ENCODE measurements at regions not wholly inside any gene's neighbourhood (a gene's known extent, or its start where the extent isn't known, plus 50 kb on each side); places are given as distances from the start of the nearest gene placed in this dataset.

DNA sequence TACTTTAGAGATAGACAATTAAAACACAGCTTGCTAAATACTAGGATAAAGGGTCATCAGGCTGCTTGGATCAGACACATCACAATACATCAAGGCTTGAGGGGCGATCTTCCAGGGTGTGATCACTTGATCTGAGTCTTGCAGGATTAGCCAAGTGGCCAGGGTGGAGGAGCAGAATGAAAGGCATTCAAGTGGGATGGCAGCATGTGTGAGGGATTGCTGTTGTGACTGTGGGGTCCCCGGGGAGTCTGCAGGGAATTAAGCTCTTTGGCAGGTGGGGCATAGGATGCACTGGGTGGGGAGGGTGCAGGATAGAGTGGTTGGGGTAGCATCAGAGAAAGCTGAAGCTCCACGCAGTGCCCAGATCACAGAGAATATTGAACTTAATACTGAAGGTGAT is 58.0 kb upstream of the TMEM163 start (continued):
- no peak for TF ChIP-seq JUND (IDR thresholded peaks at IDR 0.05; ENCODE audit: borderline replicate concordance, low read depth, low read length)
- TF ChIP-seq JUND (tag; IDR thresholded peaks at IDR 0.05; ENCODE audit: borderline replicate concordance, low read depth, low read length): no peak
- TF ChIP-seq FOSL1 (tag; conservative IDR thresholded peaks at IDR 0.05): no peak
- TF ChIP-seq, protein P1, sequence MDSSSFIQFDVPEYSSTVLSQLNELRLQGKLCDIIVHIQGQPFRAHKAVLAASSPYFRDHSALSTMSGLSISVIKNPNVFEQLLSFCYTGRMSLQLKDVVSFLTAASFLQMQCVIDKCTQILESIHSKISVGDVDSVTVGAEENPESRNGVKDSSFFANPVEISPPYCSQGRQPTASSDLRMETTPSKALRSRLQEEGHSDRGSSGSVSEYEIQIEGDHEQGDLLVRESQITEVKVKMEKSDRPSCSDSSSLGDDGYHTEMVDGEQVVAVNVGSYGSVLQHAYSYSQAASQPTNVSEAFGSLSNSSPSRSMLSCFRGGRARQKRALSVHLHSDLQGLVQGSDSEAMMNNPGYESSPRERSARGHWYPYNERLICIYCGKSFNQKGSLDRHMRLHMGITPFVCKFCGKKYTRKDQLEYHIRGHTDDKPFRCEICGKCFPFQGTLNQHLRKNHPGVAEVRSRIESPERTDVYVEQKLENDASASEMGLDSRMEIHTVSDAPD (CRISPR knock-in tag; IDR thresholded peaks at IDR 0.05): no peak
- no peak for TF ChIP-seq CBX3 (IDR thresholded peaks at IDR 0.05; ENCODE audit: borderline replicate concordance in 1 of 2, low read length in 2 of 2)
- TF ChIP-seq GABPB2 (CRISPR knock-in tag; conservative IDR thresholded peaks at IDR 0.05): no peak
- TF ChIP-seq ZNF212 (CRISPR knock-in tag; IDR thresholded peaks at IDR 0.05): no peak
- TF ChIP-seq BRD4 (IDR thresholded peaks at IDR 0.05): no peak
- TF ChIP-seq, protein P2, sequence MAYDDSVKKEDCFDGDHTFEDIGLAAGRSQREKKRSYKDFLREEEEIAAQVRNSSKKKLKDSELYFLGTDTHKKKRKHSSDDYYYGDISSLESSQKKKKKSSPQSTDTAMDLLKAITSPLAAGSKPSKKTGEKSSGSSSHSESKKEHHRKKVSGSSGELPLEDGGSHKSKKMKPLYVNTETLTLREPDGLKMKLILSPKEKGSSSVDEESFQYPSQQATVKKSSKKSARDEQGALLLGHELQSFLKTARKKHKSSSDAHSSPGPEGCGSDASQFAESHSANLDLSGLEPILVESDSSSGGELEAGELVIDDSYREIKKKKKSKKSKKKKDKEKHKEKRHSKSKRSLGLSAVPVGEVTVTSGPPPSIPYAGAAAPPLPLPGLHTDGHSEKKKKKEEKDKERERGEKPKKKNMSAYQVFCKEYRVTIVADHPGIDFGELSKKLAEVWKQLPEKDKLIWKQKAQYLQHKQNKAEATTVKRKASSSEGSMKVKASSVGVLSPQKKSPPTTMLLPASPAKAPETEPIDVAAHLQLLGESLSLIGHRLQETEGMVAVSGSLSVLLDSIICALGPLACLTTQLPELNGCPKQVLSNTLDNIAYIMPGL (CRISPR knock-in tag; IDR thresholded peaks at IDR 0.05): no peak
- no peak for TF ChIP-seq CBX5 (IDR thresholded peaks at IDR 0.05; ENCODE audit: borderline replicate concordance, low read depth)
